A673 (cell line): ENCODE measurements at regions not wholly inside any gene's neighbourhood (a gene's known extent, or its start where the extent isn't known, plus 50 kb on each side); places are given as distances from the start of the nearest gene placed in this dataset.

Experiments
- BruUV-seq: library from RNA; stranded (reverse); fragments of 400-500 nt; replicated peaks from 2 replicates; lab custom pipeline; 2021; lab: Mats Ljungman, UMichigan
- CTCF ChIA-PET: fragments of 300-600 bp; sonication (Branson Sonifier 250); formaldehyde crosslinking; loops from one replicate; lab custom pipeline; 2022; ENCODE audit warnings: antibody characterized with exemption; lab: Charles Lee
- POLR2A ChIA-PET: fragments of 300-600 bp; sonication (Branson Sonifier 250); formaldehyde crosslinking; loops from one replicate; lab custom pipeline; 2022; ENCODE audit warnings: antibody characterized with exemption; ENCODE audit not compliant: low non-redundant PET; lab: Charles Lee
- DNase-seq: peaks from one replicate; pipeline ENCODE4 v3.0.0-alpha.2; 2015; ENCODE audit warnings: low spot score
- H3K27ac ChIP-seq: fragments of 200-600 bp; sonication (generic); 2 replicates; pipeline ENCODE4 v1.5.1; 2016; ENCODE audit warnings: mixed run types, low read depth, mild to moderate bottlenecking, mixed read lengths, antibody characterized with exemption, low read length; ENCODE audit not compliant: poor library complexity, severe bottlenecking
- H3K27me3 ChIP-seq: fragments of 200-600 bp; sonication (generic); replicated peaks from 2 replicates; pipeline ENCODE4 v1.6.1; 2017; ENCODE audit warnings: mixed run types, low read depth, mild to moderate bottlenecking, mixed read lengths, antibody characterized with exemption, low read length; ENCODE audit not compliant: insufficient read depth, poor library complexity
- H3K36me3 ChIP-seq: fragments of 200-600 bp; sonication (generic); 2 replicates; pipeline ENCODE4 v1.6.1; 2016; ENCODE audit warnings: mixed run types, mild to moderate bottlenecking, mixed read lengths, antibody characterized with exemption, low read length; ENCODE audit not compliant: insufficient read depth, poor library complexity, severe bottlenecking
- H3K4me1 ChIP-seq: fragments of 200-600 bp; sonication (generic); 2 replicates; pipeline ENCODE4 v1.6.1; 2017; ENCODE audit warnings: mixed run types, mild to moderate bottlenecking, mixed read lengths, antibody characterized with exemption, low read length; ENCODE audit not compliant: insufficient read depth, poor library complexity, severe bottlenecking
- H3K4me3 ChIP-seq: fragments of 200-600 bp; sonication (generic); 2 replicates; pipeline ENCODE4 v1.5.1; 2016; ENCODE audit warnings: low read depth, mixed run types, mild to moderate bottlenecking, mixed read lengths, low read length; ENCODE audit not compliant: poor library complexity, severe bottlenecking
- H3K9me3 ChIP-seq: fragments of 200-600 bp; sonication (generic); 2 replicates; pipeline ENCODE4 v1.6.1; 2016; ENCODE audit warnings: mixed run types, low read depth, mild to moderate bottlenecking, mixed read lengths, antibody characterized with exemption, low read length; ENCODE audit not compliant: poor library complexity, severe bottlenecking
- CTCF ChIP-seq: fragments of 300-800, 200-600 bp; sonication (generic); conservative IDR thresholded peaks from 2 replicates; pipeline ENCODE4 v1.5.1; 2017; ENCODE audit warnings: low read depth, mild to moderate bottlenecking, antibody characterized with exemption, low read length, moderate library complexity, mixed read lengths
- EZH2 ChIP-seq: fragments of 200-600 bp; sonication (generic); IDR thresholded peaks from 2 replicates; pipeline ENCODE4 v1.6.1; 2017; ENCODE audit warnings: borderline replicate concordance, low read depth, mild to moderate bottlenecking, mixed read lengths, antibody characterized with exemption, low read length; ENCODE audit not compliant: poor library complexity, severe bottlenecking
- intact Hi-C: fragments of 100-400 bp; cut with micrococcal nuclease; formaldehyde crosslinking; loops from one replicate; pipeline ENCODE4 v1.10.0; 2022; ENCODE audit not compliant: unreplicated experiment

- TF ChIP-seq EZH2 (no peak), CTCF (no peak)
- Histone ChIP-seq H3K27me3 (no peaks in the 10 kb centered on the region), H3K9me3 (no peaks in the 10 kb centered on the region), H3K4me1 (no peaks in the 10 kb centered on the region), H3K27ac (no peak overlapping the region), H3K36me3 (no peaks in the 10 kb centered on the region), H3K4me3 (no peak overlapping the region)
- no peak for DNase-seq
- ChIA-PET POLR2A (no interaction called here), CTCF (interaction anchor here (0.5 kb wide), 1 partner anchor 363 kb away, joined by 3 read pairs; no protein-coding TSS in a partner anchor)
- BruUV-seq: no TSS peak
- intact Hi-C loops: no loop called here
Measured at GRCh38 chr1:187374742-187375141, 546.0 kb downstream of the PLA2G4A start.

- no peaks in the 10 kb centered on the region for H3K4me1 ChIP-seq
Measured at GRCh38 chr1:187383366-187383765, 554.6 kb downstream of the PLA2G4A start.

GRCh38 chr1:187384504-187384903 is 555.8 kb downstream of the PLA2G4A start:
- POLR2A ChIA-PET: no interaction called here
- CTCF ChIA-PET: no interaction called here

More at GRCh38 chr1:187383366-187383765, 554.6 kb downstream of the PLA2G4A start:
- Histone ChIP-seq H3K4me3 (no peak overlapping the region), H3K36me3 (no peaks in the 10 kb centered on the region), H3K27me3 (no peaks in the 10 kb centered on the region), H3K27ac (no peak overlapping the region), H3K9me3 (no peaks in the 10 kb centered on the region)
- no peak for DNase-seq
- POLR2A ChIA-PET: no interaction called here
- intact Hi-C loops: no loop called here
- CTCF ChIA-PET: no interaction called here
- BruUV-seq: no TSS peak
- TF ChIP-seq CTCF: peak; percentile 14; the same call in 1 of the 2 replicates
- TF ChIP-seq EZH2: no peak

More at GRCh38 chr1:187384504-187384903, 555.8 kb downstream of the PLA2G4A start:
- intact Hi-C loops: no loop called here
- TF ChIP-seq EZH2: no peak
- no peak for TF ChIP-seq CTCF
- no peak overlapping the region for H3K4me3 ChIP-seq
- H3K4me1 ChIP-seq: no peaks in the 10 kb centered on the region
- no peak for DNase-seq
- H3K27me3 ChIP-seq: no peaks in the 10 kb centered on the region
- H3K9me3 ChIP-seq: no peaks in the 10 kb centered on the region
- BruUV-seq: no TSS peak
- H3K27ac ChIP-seq: no peak overlapping the region
- H3K36me3 ChIP-seq: no peaks in the 10 kb centered on the region
